GM12873 (cell line): ENCODE measurements at regions not wholly inside any gene's neighbourhood (a gene's known extent, or its start where the extent isn't known, plus 50 kb on each side); places are given as distances from the start of the nearest gene placed in this dataset.

Experiments used
- CTCF ChIP-seq: IDR thresholded peaks from 2 replicates; pipeline ENCODE4 v1.5.1; 2012; ENCODE audit warnings: low read depth, mild to moderate bottlenecking, moderate library complexity, low read length, control low read depth; ENCODE audit not compliant: insufficient read depth; ENCODE audit errors: missing control alignments

- no peak for TF ChIP-seq CTCF
These were observed 222.8 kb upstream of the SDK2 start for GRCh38 chr17:73867056-73867455.

DNA sequence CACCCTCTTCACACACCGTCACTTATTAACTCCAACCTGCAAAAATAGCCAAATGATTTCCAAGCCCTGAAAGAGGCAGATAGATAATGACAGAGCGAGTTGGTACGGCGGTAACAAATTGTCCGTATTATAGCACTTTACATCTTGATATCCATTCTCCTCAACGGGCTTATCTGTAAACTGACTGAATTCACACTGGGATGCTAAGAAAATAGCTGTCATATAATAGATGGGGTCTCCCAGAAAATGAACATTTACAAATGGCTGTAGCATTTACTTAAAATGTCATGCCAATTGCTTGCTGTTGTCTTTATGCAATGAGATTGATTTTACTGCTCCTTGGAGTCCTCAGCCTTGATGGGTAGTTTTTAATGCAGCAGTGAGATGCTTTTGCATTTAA, 225.8 kb upstream of the SDK2 start:
- TF ChIP-seq CTCF: no peak

GRCh38 chr17:73870473-73870872, 226.2 kb upstream of the SDK2 start:
- no peak for TF ChIP-seq CTCF

DNA sequence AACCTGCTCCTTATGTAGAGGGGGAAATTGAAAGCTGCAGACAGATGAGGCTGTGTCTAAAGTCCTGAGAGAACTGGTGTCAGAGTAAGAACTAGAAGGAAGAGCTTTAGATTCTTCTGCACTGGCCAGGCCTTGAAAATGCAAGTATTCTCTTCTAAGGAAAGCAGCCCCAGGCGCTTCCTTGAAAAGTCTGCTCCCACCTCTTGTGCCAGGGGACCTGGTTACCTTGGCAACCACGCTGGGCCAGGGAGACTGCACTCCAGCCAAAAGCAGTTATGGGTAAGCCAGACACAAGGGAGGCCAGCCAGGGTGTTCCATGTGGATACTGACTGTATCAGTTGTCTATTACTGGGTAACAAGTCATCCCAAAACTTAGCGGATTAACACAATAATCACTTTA, 228.6 kb upstream of the SDK2 start:
- TF ChIP-seq CTCF: no peak

DNA sequence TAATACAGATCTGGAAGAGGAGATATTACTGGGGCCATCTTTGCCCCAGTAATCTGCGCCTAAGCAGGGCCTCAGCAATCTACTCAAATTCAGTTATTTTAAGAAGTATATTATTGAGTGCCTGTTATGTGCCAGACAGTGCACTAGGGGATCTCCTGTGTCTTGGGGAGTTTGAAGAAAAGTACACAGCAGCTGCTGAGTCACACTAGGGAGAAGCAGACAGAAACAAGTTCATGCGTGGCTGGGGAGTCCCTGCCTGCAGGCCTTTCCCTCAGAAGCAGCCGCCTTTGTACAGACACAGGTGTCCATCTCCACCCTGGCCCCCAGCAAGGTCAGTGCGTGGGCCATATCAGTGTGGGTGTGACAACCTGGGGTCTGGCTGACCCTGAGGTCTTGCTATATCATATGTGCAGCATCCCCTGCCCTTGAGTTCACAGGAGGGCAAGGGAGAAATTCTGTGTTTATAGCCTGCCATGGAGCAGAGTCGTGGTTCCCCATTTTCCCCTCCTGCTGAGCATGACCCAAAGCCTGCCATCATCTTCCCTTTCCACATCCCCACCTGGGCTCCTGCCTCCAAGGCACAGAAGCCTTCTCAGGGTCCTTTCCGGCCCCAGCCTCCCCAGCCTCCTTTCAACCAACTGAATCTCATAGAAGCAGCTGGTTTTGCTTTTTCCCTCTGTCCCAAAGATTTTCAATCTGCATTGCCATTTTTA, 229.9 kb upstream of the SDK2 start:
- no peak for TF ChIP-seq CTCF

DNA sequence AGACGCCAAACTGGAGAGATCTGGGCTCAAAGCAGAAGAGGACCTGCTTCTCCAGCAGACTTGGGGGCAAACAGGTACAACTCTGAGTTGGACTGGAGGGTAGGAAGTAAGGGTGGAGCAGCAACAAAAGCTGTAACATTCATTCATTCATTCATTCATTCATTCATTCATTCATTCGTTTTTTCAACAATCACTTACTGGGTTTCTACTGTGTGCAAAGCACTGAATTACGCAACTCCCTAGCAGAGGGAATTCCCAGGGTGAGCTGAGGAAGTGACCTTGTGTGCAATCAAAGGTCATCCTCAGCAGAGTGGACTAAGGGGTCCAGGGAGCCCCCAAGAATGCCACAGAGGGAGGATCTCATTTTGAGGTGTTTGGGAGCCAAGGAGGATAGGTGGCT, 231.1 kb upstream of the SDK2 start:
- no peak for TF ChIP-seq CTCF

GRCh38 chr17:73877962-73878361, 233.7 kb upstream of the SDK2 start:
- no peak for TF ChIP-seq CTCF

GRCh38 chr17:73878923-73879322, 234.7 kb upstream of the SDK2 start:
- TF ChIP-seq CTCF: no peak
